ENCODE measurements at regions not wholly inside any gene's neighbourhood (a gene's known extent, or its start where the extent isn't known, plus 50 kb on each side); places are given as distances from the start of the nearest gene placed in this dataset.

- DNase-seq, result no peak
- no peaks in the 10 kb centered on the region for H3K9me3 ChIP-seq (ENCODE audit: control insufficient read depth, low read length)
- no peak overlapping the region for H3K4me3 ChIP-seq (ENCODE audit: low read length)
- no peak for TF ChIP-seq CTCF (conservative IDR thresholded peaks at IDR 0.05)
- Mint-ChIP-seq H3K4me1 (peaks cover 15% of the 10 kb centered on the region), H3K27ac (no peak overlapping the region), H3K9me3 (no peaks in the 10 kb centered on the region), H3K27me3 (ENCODE audit: insufficient read depth) (peaks cover 28% of the 10 kb centered on the region), H3K36me3 (ENCODE audit: low read depth) (no peaks in the 10 kb centered on the region), H3K4me3 (no peak overlapping the region)
- H3K27me3 ChIP-seq (ENCODE audit: control insufficient read depth, insufficient read depth, low read length, poor library complexity, severe bottlenecking), result peaks cover 8% of the 10 kb centered on the region
- no peak overlapping the region for H3K9ac ChIP-seq (ENCODE audit: extremely low read depth, low read length, poor library complexity, severe bottlenecking)
- peaks cover 3% of the 10 kb centered on the region for H3K4me1 ChIP-seq (ENCODE audit: control insufficient read depth, insufficient read depth, low read length)
- H3K27ac ChIP-seq (ENCODE audit: low read depth, low read length), result no peak overlapping the region
- H3K36me3 ChIP-seq (ENCODE audit: control insufficient read depth, insufficient read depth, low read length), result no peaks in the 10 kb centered on the region
Measured at GRCh38 chr11:15489281-15489680, 374.6 kb downstream of the INSC start.

- H3K27me3 ChIP-seq (ENCODE audit: control insufficient read depth, insufficient read depth, low read length, poor library complexity, severe bottlenecking), result peaks cover 17% of the 10 kb centered on the region
- 81 to 100% methylated on average over 1 of the region's 1 CpG for WGBS, 2 experiments (ENCODE audit: insufficient coverage in 1 of 2, insufficient read length in 1 of 2)
- no peak overlapping the region for H3K27ac ChIP-seq (ENCODE audit: low read depth, low read length)
- no peaks in the 10 kb centered on the region for H3K36me3 Mint-ChIP-seq (ENCODE audit: low read depth)
- H3K4me1 Mint-ChIP-seq, result peaks cover 15% of the 10 kb centered on the region
- DNase-seq, result no peak
- H3K4me1 ChIP-seq (ENCODE audit: control insufficient read depth, insufficient read depth, low read length), result peaks cover 3% of the 10 kb centered on the region
- no peaks in the 10 kb centered on the region for H3K9me3 Mint-ChIP-seq
- no peak overlapping the region for H3K4me3 ChIP-seq (ENCODE audit: low read length)
- TF ChIP-seq CTCF (conservative IDR thresholded peaks at IDR 0.05), result no peak
- no peak overlapping the region for H3K9ac ChIP-seq (ENCODE audit: extremely low read depth, low read length, poor library complexity, severe bottlenecking)
- peaks cover 36% of the 10 kb centered on the region for H3K27me3 Mint-ChIP-seq (ENCODE audit: insufficient read depth)
- no peak overlapping the region for H3K4me3 Mint-ChIP-seq
- H3K36me3 ChIP-seq (ENCODE audit: control insufficient read depth, insufficient read depth, low read length), result no peaks in the 10 kb centered on the region
- no peaks in the 10 kb centered on the region for H3K9me3 ChIP-seq (ENCODE audit: control insufficient read depth, low read length)
- no peak overlapping the region for H3K27ac Mint-ChIP-seq
Measured at GRCh38 chr11:15490535-15490934, 375.8 kb downstream of the INSC start.

- H3K36me3 ChIP-seq (ENCODE audit: control insufficient read depth, insufficient read depth, low read length), result no peaks in the 10 kb centered on the region
- DNase-seq, result no peak
- Mint-ChIP-seq H3K27me3 (ENCODE audit: insufficient read depth) (peaks cover 36% of the 10 kb centered on the region), H3K36me3 (ENCODE audit: low read depth) (no peaks in the 10 kb centered on the region), H3K4me1 (peaks cover 16% of the 10 kb centered on the region), H3K9me3 (no peaks in the 10 kb centered on the region), H3K27ac (no peak overlapping the region), H3K4me3 (no peak overlapping the region)
- H3K27ac ChIP-seq (ENCODE audit: low read depth, low read length), result no peak overlapping the region
- no peaks in the 10 kb centered on the region for H3K4me1 ChIP-seq (ENCODE audit: control insufficient read depth, insufficient read depth, low read length)
- H3K9me3 ChIP-seq (ENCODE audit: control insufficient read depth, low read length), result no peaks in the 10 kb centered on the region
- no peak overlapping the region for H3K9ac ChIP-seq (ENCODE audit: extremely low read depth, low read length, poor library complexity, severe bottlenecking)
- peak; percentile 64 for TF ChIP-seq CTCF (conservative IDR thresholded peaks at IDR 0.05)
- no peak overlapping the region for H3K4me3 ChIP-seq (ENCODE audit: low read length)
- peaks cover 17% of the 10 kb centered on the region for H3K27me3 ChIP-seq (ENCODE audit: control insufficient read depth, insufficient read depth, low read length, poor library complexity, severe bottlenecking)
- 80 to 88% methylated on average over 1 to 2 of the region's 2 CpGs for WGBS, 2 experiments (ENCODE audit: insufficient coverage in 1 of 2, insufficient read length in 1 of 2)
Measured at GRCh38 chr11:15493066-15493465, 378.3 kb downstream of the INSC start.

Data from endodermal cell (in vitro differentiated cells).